DOHH2 (cell line): ENCODE measurements at regions not wholly inside any gene's neighbourhood (a gene's known extent, or its start where the extent isn't known, plus 50 kb on each side); places are given as distances from the start of the nearest gene placed in this dataset.

Experiments used
- H3F3A ChIP-seq: fragments of 200-600 bp; sonication (generic), shearing (Covaris generic); 2 replicates; pipeline ENCODE4 v1.6.0; 2016; ENCODE audit warnings: antibody characterized with exemption, mild to moderate bottlenecking; ENCODE audit not compliant: control insufficient read depth, insufficient read depth
- H3K27ac ChIP-seq: fragments of 200-600 bp; sonication (generic); 2 replicates; pipeline ENCODE4 v1.5.1; 2014; ENCODE audit warnings: low read depth, mild to moderate bottlenecking, low read length, moderate library complexity
- H3K27me3 ChIP-seq: fragments of 200-600 bp; sonication (generic); 2 replicates; pipeline ENCODE4 v1.6.1; 2014; ENCODE audit warnings: mild to moderate bottlenecking, low read length, mixed read lengths; ENCODE audit not compliant: control insufficient read depth
- H3K36me3 ChIP-seq: fragments of 200-600 bp; sonication (generic); 2 replicates; pipeline ENCODE4 v1.6.1; 2014; ENCODE audit warnings: mild to moderate bottlenecking, low read length, moderate library complexity, mixed read lengths; ENCODE audit not compliant: control insufficient read depth
- H3K4me1 ChIP-seq: fragments of 200-600 bp; sonication (generic); 2 replicates; pipeline ENCODE4 v1.6.1; 2014; ENCODE audit warnings: mild to moderate bottlenecking, low read length, mixed read lengths; ENCODE audit not compliant: control insufficient read depth
- H3K4me2 ChIP-seq: fragments of 200-600 bp; sonication (generic); 2 replicates; pipeline ENCODE4 v1.6.0; 2014; ENCODE audit warnings: mild to moderate bottlenecking, low read length, moderate library complexity
- H3K4me3 ChIP-seq: fragments of 200-600 bp; sonication (generic); 2 replicates; pipeline ENCODE4 v1.5.1; 2014; ENCODE audit warnings: mild to moderate bottlenecking, low read length, mixed read lengths
- H3K79me2 ChIP-seq: fragments of 200-600 bp; sonication (generic); 2 replicates; pipeline ENCODE4 v1.6.1; 2014; ENCODE audit warnings: mild to moderate bottlenecking, low read length, mixed read lengths; ENCODE audit not compliant: control insufficient read depth
- H3K9me2 ChIP-seq: fragments of 200-600 bp; sonication (generic); replicated peaks from 2 replicates; pipeline ENCODE4 v1.6.1; 2014; ENCODE audit warnings: mild to moderate bottlenecking, low read length, mixed read lengths; ENCODE audit not compliant: control insufficient read depth
- H3K9me3 ChIP-seq: fragments of 200-600 bp; sonication (generic); 2 replicates; pipeline ENCODE4 v1.6.1; 2014; ENCODE audit warnings: antibody characterized with exemption, low read length, mixed read lengths; ENCODE audit not compliant: control insufficient read depth, insufficient read depth
- H4K20me1 ChIP-seq: fragments of 200-600 bp; sonication (generic); 2 replicates; pipeline ENCODE4 v1.6.0; 2014; ENCODE audit warnings: low read depth, mild to moderate bottlenecking, antibody characterized with exemption, low read length, moderate library complexity; ENCODE audit not compliant: control insufficient read depth, insufficient read depth
- CTCF ChIP-seq: fragments of 200-600 bp; sonication (generic); IDR thresholded peaks from one replicate; pipeline ENCODE4 v1.5.1; 2014; ENCODE audit warnings: antibody characterized with exemption, mild to moderate bottlenecking, low read depth, low read length; ENCODE audit not compliant: poor library complexity, severe bottlenecking
- EZH2phosphoT487 ChIP-seq: fragments of 200-600 bp; sonication (generic); IDR thresholded peaks from 2 replicates; pipeline ENCODE4 v1.6.1; 2017; ENCODE audit warnings: borderline replicate concordance, mild to moderate bottlenecking, antibody characterized with exemption, low read length, moderate library complexity, mixed read lengths

- no peaks in the 10 kb centered on the region for H3K4me1 ChIP-seq
- TF ChIP-seq CTCF (no peak), EZH2phosphoT487 (no peak)
- H3K9me3 ChIP-seq: no peaks in the 10 kb centered on the region
- H3K27me3 ChIP-seq: no peaks in the 10 kb centered on the region
- no peak overlapping the region for H3K4me3 ChIP-seq
- H3K36me3 ChIP-seq: no peaks in the 10 kb centered on the region
- no peaks in the 10 kb centered on the region for H3F3A ChIP-seq
- no peak overlapping the region for H3K27ac ChIP-seq
- no peaks in the 10 kb centered on the region for H3K79me2 ChIP-seq
- no peak overlapping the region for H3K4me2 ChIP-seq
- no peaks in the 10 kb centered on the region for H3K9me2 ChIP-seq
- H4K20me1 ChIP-seq: no peaks in the 10 kb centered on the region
Measured at GRCh38 chr2:123366239-123366837, 658.7 kb upstream of the CNTNAP5 start.

DNA sequence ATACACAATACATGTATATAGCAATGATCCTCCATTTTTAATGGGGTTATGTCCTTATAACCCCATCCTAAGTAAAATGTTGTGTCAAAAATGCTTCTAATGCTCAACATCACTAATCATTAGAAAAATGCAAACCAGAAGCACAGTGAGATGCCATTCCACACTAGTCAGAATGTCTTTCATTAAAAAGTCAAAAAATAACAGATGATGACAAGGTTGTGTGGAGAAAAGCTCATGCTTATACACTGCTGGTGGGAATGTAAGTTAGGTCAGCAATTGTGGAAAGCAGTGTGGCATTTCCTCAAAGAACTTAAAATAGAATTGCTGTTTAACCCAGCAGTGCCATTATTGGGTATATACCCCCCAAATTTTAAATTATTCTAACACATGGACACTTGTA lies 654.9 kb upstream of the CNTNAP5 start:
- TF ChIP-seq EZH2phosphoT487 (no peak), CTCF (no peak)
- no peak overlapping the region for H3K4me3 ChIP-seq
- H3K4me2 ChIP-seq: no peak overlapping the region
- H3K27ac ChIP-seq: no peak overlapping the region
- no peaks in the 10 kb centered on the region for H3K79me2 ChIP-seq
- no peaks in the 10 kb centered on the region for H3F3A ChIP-seq
- no peaks in the 10 kb centered on the region for H3K9me3 ChIP-seq
- H3K4me1 ChIP-seq: no peaks in the 10 kb centered on the region
- H3K27me3 ChIP-seq: no peaks in the 10 kb centered on the region
- no peaks in the 10 kb centered on the region for H3K36me3 ChIP-seq
- no peaks in the 10 kb centered on the region for H3K9me2 ChIP-seq
- H4K20me1 ChIP-seq: no peaks in the 10 kb centered on the region

- H3K27me3 ChIP-seq: no peaks in the 10 kb centered on the region
Measured at GRCh38 chr2:123371535-123371934, 653.6 kb upstream of the CNTNAP5 start.

More at GRCh38 chr2:123371535-123371934, 653.6 kb upstream of the CNTNAP5 start:
- TF ChIP-seq CTCF: no peak
- TF ChIP-seq EZH2phosphoT487: no peak
- no peak overlapping the region for H3K27ac ChIP-seq
- H3K9me3 ChIP-seq: no peaks in the 10 kb centered on the region
- no peaks in the 10 kb centered on the region for H3K9me2 ChIP-seq
- H3K4me3 ChIP-seq: no peak overlapping the region
- H3K4me1 ChIP-seq: no peaks in the 10 kb centered on the region
- no peaks in the 10 kb centered on the region for H3F3A ChIP-seq
- no peaks in the 10 kb centered on the region for H4K20me1 ChIP-seq
- no peaks in the 10 kb centered on the region for H3K79me2 ChIP-seq
- H3K36me3 ChIP-seq: no peaks in the 10 kb centered on the region
- H3K4me2 ChIP-seq: no peak overlapping the region
